Stimulated activated CD4-positive, alpha-beta T cell treated with anti-CD3 and anti-CD28 coated beads, Interleukin-1b, Interleukin-23, amount 100 ng/mL, for 24 hours (primary cell): ENCODE measurements at regions not wholly inside any gene's neighbourhood (a gene's known extent, or its start where the extent isn't known, plus 50 kb on each side); places are given as distances from the start of the nearest gene placed in this dataset.

ENCODE experiments used
- DNase-seq, 4 experiments: peaks; one replicate each; pipeline ENCODE4 v3.0.0-alpha.2; 2020; ENCODE audit warnings: low read depth in 4 of 4, low spot score in 1 of 4

DNA sequence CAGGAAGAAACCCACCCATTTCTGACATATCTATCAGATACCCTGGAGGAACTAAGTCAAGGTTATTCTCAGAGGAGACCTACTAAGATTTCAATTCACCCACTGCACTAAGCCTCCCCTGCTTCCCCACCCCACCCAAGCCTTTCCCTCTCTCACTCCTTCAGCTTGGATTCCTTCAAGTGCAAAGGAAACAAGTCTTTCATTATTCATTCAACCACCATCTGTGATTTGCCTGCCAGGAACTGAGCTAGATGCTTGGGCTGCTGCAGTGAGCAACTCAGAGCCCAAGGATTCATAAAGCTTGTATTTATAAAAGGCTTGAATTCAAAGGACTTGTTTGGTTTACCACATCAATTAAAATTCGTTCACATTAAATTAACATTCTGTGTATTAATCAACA is 161.3 kb downstream of the GXYLT1 start:
- DNase-seq = no peak

DNA sequence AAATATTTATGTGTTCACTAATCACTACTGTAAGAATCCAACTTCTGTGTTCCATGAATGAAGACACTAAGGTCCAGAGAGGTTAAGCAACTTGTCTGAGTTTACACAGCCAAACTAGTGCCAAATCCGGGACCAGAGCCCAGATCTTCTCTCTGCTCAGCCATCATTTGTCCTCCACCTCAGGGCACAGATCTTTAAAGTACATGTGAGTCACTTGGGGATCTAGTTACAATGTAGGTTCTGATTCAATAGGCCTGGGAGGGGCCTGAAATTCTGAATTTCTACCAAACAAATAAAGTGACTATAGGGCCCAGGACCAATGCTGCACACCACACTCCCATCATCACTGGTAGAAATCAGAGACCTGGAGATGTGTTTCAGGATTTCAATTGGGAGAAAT is 162.9 kb downstream of the GXYLT1 start:
- DNase-seq = no peak

DNA sequence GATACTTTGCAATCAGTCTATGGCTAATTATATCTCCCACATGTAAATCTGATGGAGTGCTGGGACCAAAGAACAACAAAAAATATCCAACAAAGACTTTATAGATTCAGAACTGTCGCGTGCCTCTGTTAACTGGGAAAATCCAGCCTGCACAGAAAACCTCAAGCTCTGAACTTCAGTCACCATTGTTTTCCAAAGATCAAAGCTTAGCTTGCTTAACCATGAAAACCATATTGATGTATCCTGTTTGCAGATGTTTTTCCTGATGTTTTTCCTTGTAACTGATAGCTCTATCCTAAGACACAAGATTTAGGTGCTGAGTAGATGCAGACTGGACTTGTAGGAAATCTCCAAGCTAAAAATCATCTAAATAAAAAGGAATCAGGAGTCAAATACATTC is 163.7 kb downstream of the GXYLT1 start:
- no peak for DNase-seq

DNA sequence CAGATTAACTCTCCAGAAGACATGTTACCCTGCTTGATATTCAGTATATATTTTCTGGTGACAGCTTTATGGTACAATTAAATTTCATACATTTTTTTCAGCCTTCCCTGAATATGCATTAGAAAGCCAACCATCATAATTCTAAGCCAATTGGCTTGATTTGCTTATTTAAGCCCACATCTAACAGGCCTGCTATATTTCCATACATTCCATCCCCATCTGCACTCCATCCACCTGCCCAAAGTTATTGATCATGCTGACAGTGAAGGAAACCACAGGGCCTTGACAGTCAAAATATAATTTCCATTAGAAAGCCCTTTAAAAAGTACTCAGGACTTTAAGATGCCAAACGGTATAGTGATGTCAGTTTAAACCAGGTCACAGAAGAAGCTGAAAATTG is 164.3 kb downstream of the GXYLT1 start:
- no peak for DNase-seq

DNA sequence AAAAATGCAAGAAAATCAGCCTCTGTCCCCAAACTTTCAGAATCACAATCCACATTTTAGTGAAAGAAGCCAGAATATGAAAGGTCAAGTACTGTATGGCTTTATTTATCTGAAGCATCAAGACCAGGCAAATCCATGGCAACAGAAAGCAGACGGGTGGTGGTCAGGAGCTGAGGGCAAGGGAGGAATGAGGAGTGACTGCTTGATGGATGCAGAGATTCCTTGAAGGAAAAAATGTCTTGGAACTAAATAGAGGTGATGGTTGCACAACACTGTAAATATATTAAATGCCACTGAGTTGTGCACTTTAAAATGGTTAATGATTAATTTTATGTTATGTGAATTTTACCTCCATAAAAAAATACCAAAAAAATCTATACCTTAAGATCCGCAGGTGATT is 165.1 kb downstream of the GXYLT1 start:
- no peak for DNase-seq

DNA sequence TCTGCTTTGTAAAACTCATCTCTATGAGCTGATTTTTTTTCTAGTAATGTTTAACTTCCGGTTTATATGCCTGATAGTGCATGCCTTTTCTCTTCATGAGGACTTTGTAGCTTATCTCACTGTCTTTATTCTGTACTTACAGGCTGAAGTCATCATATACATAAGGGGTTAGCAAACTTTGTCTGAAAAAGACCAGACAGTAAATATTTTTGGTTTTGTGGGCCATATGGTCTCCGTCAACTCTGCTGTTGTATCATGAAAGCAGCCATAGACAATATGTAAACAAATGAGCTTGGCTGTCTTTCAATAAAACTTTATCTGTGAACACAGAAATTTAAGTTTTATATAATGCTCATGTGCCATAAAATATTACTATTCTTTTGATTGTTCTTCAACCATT is 172.1 kb downstream of the GXYLT1 start:
- DNase-seq = no peak

DNA sequence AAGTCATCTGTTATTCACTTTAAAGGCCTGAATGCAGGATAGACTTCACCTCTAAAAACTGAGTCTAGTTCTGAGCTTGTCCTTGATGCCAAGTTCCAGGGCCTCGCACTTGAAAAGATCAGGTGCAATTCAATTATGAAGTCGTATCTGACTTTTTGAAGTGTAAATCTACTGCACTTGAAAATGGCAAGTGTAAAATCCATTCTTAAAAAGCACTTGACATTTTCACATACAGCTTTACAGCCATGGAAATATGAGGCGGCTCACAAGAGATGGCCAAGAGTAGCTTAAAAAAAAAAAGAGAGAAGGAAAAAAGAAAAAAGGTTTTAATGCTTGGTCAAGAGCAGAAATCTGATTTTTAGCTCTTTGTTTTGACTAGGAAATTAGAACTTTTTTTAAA is 172.5 kb downstream of the GXYLT1 start:
- no peak for DNase-seq

DNA sequence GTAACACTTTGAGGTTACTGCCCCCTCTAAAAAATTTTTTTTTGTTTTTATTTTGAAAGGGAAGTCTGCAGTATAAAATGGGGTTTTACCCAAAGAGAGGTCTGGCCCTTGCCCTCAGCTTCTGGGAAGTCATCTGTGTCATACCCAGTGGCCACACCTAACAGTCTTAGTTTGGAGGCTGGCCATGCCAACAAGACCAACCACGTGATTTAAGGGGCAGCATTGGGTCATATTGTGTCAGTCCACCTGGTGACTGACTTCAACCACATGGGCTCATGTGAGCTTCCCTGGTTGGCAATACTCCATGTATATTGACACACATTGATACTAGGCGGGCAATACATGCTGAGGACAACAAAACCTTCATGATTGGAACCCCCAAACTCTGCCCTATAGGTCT is 173.9 kb downstream of the GXYLT1 start:
- DNase-seq = no peak

DNA sequence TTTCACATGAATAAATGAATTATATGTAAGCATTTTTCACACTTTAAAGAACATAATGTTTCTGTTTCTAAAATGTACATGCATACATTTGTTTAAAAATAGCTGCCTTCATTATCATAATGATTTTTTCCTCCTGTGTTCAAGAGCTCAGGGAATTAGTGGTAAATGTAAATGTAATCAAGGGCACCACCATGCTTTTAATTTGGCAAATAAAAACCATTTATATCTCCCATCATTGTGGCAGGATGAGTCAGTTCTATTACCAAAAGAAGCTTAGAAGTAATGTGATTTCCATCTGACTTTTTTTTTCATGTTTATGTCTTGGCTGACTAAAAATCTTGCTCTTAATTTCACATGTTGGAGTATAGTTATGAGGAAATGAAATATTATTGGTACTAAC is 176.1 kb downstream of the GXYLT1 start:
- DNase-seq = no peak

DNA sequence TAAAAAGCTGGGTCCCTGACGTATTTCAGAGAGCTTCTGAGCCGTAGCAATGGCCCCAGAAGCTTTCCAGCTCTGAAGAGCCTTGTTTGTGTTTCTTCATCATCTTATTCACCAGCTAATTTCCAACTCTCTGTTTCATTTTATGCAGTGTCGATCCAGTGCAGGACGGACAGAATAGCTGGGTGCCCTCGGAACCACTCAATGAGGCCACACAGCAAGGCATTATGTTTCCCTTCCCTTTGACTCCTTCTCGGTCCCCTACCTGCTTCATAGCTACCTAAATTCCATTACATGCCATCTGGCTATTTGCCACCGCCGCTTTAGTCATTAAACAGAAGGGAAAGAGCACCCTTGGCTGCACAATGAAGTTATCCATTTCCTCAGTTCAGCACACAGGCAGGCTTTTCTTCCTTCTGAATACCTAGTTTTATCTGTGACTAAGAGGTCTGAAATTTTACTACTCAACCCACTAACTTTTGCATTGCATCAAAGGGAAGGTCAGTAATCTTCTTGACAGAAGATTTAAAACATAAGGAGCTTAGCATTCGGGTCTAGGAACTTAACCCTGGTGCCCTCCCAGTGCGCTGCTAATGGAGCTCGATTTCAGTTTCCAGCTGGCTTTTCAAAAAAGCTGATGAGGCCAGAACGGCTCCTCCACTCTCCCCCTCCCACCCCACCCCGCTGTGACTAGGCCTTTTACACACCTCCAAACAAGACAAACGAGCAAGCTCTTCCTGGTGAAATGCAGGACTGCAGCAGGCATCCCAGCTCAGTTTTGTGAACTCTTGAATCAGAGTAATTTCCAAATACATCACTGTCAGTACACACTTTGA is 176.8 kb downstream of the GXYLT1 start:
- no peak for DNase-seq

DNA sequence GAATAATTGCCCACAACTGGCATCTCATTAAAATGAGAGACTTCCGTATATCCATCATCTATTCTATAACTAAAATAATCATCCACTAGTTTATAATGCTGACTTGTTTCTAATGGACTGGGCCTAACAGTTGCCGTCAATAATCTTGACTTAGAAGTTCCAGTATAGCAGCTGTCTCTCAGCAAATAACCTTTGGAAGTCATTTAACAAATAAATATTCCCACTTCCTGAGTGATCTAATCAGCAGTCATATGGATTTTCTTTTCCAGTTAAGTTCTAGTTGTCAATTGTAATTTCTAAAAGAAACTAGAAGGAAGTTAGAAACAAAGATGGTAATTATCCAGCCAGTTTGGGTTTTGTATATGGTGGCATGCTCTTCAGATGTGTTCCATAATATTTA is 177.8 kb downstream of the GXYLT1 start:
- DNase-seq = no peak

DNA sequence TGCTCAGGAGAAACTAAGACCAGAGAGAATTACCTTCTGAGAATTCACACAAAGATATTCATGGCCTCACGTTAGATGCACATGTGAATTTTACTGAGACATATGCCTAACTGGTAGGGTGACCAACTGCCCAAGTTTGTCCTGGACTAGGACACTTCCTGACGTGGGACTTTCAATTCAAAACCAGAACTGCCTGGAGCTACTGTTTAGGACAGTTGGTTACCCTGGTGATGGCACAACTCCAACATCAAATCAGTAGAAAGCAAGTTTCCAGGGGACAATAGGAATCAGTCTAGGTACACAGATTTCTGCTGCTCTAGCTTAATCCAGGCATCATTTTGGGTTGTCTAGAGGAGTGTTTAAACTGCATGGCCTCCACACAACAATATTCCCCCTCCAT is 178.7 kb downstream of the GXYLT1 start:
- no peak for DNase-seq

DNA sequence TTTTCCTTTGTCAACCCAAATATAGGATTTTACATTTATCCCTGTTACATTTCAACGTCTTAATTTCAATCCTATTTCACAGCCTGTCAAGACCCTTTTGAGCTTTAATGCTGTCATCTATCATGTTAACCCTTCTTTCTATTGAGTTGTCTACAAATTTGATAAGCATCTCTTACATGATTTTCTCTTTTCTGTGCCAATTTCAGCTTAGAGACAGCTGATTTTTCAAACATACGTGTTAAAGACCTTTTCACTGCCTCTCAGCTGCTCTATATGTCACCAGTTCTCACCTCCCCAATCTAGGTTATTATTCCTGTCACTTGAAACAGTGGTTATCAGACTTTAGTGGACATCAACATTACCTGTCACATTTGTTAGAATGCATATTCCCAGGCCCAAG is 181.3 kb downstream of the GXYLT1 start:
- DNase-seq = no peak

DNA sequence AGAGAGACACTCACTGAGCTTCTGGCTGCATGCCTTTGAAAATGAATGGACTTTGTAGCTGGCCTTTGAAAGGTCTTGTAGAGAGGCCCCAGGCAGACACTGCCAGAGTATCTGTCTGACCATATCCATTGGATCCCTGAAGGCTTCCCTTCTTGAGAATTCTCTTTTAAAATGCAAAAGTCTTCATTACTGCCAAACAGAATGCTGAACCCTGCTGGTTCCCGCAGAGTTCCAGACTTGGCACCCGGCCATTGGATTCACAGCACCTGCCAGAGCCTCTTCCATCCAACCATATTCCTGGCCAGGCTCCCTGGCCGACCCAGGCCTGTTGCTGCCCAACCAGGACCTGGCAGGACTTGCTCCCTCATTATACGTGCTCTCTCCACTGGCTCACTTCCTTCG is 182.5 kb downstream of the GXYLT1 start:
- DNase-seq = no peak

DNA sequence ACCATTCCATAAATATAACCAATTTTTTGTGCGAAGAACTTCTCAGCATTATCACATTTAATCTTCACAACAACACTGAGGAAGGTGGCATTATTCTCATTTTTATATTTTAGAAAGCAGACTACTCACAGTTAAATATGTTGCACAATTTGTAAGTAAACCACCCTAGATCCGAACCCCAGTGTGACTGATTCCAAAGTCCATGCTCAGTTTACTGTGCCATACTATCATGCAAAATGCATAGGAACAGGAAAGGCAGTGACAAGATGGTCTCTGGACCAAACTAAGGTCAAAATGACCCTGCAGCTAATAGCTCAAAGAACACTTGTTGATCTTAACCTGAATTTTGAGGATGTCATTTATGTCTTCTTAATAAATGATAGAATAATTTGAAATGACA is 185.4 kb downstream of the GXYLT1 start:
- no peak for DNase-seq

DNA sequence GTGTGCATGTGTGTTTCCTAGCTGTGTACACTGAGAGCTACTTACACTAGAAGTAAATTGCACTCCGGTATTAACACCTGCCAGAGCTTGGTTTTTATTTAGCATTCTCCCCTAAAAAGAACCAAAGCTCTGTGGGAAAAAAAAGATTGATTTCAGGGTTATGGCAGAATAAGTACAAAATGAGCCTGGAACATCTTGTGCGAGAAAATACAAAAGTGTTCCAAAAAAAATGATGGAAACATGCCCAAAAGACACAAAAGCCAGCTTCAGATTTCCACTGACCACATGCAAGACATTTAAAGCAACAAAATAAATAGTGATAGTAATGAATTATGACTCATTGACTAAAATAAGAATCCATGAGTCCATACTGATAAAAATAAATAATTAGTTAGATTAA is 188.3 kb downstream of the GXYLT1 start:
- DNase-seq = no peak

DNA sequence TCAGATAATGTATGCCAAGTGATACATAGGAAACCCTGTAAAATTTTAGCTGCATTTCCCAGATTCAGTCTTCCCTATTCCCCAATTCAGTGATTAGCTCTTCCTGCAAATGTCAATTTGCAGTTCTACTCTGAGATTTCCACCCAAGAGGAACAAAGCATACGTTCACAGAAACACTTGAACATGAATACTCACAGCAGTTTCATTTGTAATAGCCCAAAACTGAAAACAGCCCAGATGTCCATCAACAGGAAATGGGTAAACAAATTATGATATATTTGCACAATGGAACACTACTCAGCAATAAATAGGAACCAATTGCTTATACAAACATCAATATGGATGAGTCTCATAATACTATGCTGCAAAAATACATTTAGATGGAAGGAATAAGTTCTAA is 194.2 kb downstream of the GXYLT1 start:
- DNase-seq = no peak

DNA sequence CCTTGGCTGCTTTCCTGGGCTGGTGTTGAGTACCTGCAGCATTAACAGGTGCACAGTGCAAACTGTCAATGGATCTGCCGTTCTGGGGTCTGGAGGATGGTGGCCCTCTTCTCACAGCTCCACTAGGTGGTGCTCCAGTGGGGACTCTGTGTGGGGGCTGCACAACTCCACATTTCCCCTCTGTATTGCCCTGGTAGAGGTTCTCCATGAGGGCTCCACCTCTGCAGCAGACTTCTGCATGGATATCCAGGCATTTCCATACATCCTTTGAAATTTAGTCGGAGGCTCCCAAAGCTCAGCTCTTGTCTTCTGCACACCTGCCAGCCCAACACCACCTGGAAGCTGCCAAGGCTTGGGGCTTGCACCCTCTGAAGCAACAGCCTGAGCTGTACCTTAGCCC is 198.6 kb downstream of the GXYLT1 start:
- DNase-seq = no peak

DNA sequence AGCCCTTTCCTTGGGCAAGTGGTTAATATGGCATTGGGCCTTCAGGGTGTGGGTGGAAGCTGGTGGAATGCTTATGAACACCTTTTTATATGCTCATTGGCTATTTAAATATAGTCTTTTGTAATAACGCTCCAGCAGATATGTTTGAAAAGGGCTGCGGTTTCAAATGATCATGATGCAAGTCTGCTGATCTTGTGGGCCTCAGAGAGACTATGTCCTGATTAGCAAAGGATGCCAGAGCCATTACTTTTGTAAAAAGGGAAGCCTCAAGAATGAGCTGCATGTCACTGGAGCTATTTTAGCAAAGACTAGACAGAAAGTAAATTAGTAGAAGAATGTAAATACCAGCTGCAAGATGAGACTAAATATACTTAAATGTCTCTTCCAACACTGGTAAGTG is 200.5 kb downstream of the GXYLT1 start:
- DNase-seq = no peak

DNA sequence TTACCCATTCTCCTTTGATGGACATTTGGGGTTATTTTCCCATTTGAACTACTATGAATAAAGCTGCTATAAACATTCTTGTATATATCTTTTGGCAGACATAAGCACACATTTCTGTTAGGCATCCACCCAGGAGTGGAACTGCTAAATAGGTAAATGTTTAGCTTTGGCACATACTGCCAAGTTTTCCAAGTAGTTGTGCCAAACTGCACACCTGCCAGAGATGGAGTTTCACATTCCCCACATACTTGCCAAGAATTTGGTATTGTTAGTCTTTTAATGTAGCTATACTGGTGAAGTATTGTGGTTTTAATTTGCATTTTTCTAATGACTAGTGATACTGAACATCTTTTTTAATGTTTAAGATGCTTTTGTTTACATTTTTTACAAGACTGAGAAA is 201.0 kb downstream of the GXYLT1 start:
- DNase-seq = no peak

DNA sequence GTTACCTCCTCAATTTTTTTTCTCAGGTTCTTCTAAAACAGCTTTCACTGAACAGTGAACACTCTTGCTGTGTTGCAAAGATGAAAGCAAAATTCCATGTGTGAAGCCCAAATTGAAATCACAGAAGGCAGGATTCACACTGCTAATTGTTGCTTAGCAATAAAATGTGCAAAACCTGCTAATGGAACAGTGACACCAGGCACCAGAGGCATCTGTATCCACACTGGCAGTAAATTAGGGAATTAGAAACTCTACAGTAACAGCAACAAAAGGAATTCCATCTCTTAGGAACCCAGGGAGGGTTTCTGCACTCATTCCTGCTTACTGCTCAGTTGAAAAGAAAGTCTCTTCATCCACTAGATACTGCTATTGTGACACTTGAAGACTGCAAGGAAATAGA is 202.3 kb downstream of the GXYLT1 start:
- DNase-seq = no peak

DNA sequence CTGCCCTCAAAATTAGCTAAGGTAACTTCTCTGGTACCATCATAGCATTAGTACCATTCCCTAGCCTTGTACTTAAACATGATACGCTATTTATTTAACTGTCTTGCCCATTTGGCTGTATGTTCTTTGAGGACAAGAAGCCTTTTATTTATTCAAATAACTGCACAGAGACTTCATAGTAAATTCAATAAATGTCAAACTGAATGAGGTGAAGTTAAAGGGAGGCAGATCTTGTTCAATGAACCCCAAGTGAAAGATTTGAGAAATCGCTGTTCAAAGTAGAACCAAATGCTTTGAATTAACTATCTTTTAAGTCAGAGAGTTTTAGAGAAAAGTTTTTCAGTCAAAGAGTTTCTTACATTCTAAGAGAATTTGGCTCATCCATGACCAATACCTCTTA is 203.6 kb downstream of the GXYLT1 start:
- no peak for DNase-seq

DNA sequence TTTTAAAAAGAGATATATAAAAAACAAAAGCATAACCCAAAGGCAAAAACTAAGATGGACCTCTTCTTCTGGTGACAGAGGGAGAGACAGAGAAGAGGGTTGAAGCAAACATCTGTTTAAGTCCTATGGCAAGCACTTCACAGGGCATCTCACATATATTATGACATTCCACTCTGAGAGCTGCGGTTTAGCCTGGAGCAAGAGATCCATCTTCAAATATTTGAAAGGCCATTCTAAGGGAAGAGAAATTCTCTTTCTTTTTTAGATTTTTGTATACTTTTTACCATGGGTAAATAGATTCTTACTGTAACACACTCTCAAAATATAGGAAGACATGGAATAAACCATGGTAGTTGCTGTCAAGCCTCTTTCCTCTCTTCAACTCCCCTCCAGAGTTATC is 204.1 kb downstream of the GXYLT1 start:
- DNase-seq = no peak

DNA sequence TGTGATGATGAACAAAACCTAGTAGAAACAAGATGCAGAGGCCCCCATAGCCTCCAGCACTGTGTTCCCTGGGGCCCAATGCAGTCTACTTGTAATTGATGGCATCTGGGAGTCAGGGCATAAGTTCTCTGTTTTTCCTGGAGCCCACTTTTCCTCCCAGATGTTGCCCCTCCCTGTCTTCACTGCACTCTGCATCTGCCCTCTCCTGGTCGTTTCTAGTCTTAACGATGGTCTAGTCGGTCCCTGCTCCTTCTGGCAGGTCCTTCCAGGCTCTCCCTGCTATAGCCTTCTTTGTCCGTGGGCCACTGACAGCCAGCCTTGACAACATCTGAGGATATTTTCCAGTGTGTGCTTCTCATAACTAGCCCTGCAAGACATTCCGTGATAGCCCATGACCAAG is 208.3 kb downstream of the GXYLT1 start:
- no peak for DNase-seq
